HG03354 (cell line): ENCODE measurements at regions not wholly inside any gene's neighbourhood (a gene's known extent, or its start where the extent isn't known, plus 50 kb on each side); places are given as distances from the start of the nearest gene placed in this dataset.

Experiments used
- ATAC-seq: cut with Tn5 transposase; IDR thresholded peaks from one replicate; pipeline ENCODE4 v1.9.1; 2021; ENCODE audit warnings: mild to moderate bottlenecking; ENCODE audit not compliant: unreplicated experiment, poor library complexity, severe bottlenecking

- no peak for ATAC-seq
Observed at GRCh38 chr5:110179321-110179720, 489.6 kb downstream of the MAN2A1 start.

GRCh38 chr5:110194191-110194590 is 504.5 kb downstream of the MAN2A1 start:
- no peak for ATAC-seq

- ATAC-seq, result no peak
Observed at GRCh38 chr5:110195288-110195687, 505.6 kb downstream of the MAN2A1 start.

DNA sequence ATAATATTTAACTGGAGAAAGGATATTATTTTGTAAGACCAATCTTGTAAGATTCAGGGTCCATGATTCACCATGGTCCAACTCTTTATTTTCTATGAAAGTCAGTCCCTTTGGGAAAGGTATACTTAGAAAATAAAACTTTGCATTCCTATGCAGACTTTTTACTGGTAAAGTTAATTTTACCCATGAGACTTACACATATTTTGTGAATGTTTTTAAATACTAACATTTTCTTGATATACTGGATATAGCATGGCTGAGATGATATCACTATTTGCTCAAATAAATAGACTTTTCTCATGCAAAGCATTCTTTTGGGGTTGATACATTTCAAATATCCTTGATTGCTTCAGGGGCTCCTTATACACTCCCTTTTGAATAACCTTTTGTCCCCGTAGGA is 512.1 kb downstream of the MAN2A1 start:
- ATAC-seq, result no peak

DNA sequence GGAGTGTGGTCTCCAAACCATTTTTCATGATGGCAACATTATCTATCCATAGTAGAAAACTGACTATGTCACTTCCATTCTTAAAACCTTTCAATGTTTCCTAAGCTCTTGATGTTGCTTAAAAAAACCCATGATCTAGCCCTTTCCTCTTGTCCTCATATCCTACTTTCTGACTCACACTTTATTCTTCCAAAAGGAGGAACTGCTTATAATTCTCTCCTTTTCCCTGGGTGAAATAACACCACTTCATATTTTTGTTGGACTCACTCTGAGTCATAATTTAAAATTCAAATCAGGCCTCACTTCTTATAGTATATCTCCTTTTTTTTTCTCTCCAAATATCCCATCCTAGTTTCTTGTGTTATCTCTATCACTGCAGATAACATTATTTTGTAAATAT is 513.9 kb downstream of the MAN2A1 start:
- ATAC-seq, result no peak

- ATAC-seq, result no peak
Observed at GRCh38 chr5:110209401-110209800, 517.1 kb downstream of the TMEM232 start.

GRCh38 chr5:110218981-110219380 is 507.5 kb downstream of the TMEM232 start:
- no peak for ATAC-seq

DNA sequence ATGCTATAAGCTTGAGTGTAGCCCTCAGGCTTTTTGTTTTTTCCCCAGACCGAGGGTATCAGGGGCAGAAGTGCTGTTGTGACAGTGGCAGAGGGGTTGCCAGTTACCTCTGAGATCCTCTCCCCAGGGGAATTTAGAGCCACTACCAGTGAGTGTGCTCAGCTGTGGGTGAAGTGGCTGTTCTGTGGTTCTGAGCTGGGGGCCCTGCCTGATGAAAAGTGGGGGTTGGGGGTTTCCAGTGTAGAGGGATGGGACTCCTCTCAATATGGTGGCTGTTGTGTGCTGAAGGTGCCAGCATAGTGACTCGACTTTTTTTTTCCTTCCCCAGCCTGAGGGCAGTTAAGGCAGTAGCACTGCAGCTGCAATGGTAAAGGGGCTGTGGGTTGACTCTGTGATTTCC is 506.7 kb downstream of the TMEM232 start:
- ATAC-seq, result no peak

- no peak for ATAC-seq
Observed at GRCh38 chr5:110221036-110221435, 505.4 kb downstream of the TMEM232 start.

DNA sequence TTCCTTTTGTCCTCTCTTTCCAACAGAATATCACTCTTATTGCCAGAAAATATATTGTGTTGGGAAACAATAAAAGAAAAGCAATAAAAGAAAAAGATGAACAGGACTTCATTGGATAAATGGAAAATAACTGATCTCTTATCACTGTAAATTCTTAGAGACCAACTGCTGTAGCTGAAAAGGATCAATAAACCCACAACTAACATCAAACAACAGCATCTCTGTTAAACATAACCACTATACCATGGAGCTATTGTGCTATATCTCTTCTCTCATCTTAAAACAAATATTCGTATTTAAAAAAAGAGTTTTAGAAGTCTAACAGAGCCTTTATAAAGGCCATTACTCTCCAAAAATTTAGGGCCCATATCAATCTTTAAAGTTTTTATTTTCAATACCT is 502.4 kb downstream of the TMEM232 start:
- ATAC-seq, result no peak

DNA sequence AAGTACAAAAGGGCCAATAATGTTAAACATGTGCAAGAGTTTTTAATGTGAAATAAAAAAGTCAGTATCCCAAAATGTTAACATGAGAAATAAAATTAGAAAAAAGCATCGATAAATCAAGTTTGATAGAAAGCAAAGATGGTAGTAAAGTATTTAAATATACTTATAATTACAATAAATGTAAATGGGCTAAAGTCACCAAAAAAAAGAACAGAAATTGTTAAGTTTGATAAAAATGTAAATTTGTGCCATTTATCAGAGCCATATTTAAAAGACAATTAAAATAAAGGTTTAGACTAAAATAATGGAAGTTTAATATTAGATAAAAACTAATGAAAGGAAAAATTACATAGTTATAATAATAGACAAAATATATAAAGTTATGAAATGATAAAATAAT is 500.5 kb downstream of the TMEM232 start:
- ATAC-seq, result no peak

GRCh38 chr5:110239786-110240185 is 486.7 kb downstream of the TMEM232 start:
- no peak for ATAC-seq

- ATAC-seq, result no peak
Observed at GRCh38 chr5:110242950-110243349, 483.5 kb downstream of the TMEM232 start.

DNA sequence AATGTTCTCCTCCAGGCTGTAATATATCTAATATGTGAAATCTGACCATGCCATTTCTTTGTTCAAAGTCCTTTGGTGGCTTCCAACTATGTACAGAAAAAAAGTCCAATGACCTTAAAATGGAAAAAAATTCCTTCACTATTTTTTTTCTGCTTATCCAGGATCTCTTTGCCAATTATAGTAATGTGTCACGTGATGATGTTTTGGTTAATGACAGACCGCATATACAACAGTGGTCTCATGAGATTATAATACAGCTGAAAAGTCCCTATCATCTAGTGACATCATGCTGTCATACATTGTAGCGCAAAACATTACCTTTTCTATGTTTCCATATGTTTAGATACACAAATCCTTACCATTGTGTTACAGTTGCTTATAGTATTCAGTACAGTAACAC is 477.6 kb downstream of the TMEM232 start:
- no peak for ATAC-seq

DNA sequence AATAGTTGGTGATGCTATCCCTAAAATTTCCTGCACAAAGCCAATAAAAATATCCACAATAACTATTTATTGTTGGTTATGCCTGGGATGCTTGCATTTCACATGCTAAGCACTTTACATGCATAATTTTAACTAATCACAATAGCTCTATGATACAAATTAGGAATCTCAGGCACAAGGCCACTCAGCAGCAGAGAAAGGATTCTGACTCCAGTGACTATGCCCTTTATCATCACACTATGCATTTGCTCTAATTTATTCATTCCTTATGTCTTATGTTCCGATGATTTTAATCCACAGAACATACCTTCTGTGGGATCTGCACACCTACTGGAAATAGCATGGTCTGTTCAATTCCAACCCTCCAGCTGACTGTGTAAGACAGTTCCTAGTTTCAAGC is 476.1 kb downstream of the TMEM232 start:
- no peak for ATAC-seq

DNA sequence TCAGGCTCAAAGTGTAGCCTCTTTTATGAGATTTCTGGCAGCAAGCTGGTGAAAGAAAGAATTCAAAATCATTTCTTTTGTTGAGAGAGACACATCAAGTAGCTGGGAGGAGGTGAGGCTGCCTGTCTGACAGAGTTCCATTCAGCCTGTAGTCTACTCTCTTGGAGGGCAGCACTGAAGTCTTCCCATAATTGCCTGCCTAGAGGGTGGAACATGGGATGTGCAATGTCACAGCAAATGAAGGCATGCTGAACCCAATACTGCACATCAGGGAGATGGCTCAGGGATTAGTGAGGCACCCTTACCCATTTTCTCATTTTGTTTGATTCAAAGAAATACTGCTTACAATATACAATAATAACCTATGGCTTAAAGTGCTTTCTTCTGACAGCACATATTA is 475.7 kb downstream of the TMEM232 start:
- no peak for ATAC-seq

DNA sequence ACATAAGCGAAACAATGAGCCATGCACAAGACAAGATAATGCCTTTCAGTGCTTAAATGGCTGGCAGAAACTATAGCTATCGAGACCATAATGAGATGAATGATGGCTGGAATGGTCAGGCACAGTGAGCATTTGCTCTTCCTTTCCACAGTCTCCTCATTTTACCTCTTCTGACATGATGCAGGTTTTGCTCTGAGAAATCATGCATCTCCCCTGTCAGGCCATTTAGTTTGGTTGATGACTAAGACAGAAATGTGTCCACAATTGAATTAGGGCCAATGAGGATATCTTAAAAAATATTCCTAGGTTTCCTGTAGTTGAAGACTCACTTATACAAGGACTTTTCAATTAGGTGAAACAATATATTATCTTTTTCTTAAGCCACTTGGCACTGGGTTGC is 475.1 kb downstream of the TMEM232 start:
- ATAC-seq, result no peak

- ATAC-seq, result no peak
Observed at GRCh38 chr5:110255194-110255593, 471.3 kb downstream of the TMEM232 start.

DNA sequence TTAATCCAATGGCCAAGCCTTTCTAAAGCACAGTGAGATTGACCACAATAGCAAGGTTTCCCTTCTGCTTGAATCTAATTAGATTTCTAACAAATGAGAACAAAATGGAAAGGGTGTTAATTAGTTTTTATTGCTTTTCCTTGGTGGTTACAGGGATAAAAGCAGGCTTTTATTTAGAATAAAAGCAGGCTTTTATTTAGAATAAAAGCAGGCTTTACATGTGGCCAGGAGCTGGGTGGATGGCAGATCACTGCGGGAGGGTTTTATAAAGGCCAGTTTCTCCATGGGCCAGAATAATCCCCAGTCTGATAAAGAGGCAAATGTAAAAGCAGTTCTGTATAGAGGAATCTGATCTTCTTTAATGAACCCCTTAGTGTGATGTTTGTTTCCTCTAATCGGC is 470.2 kb downstream of the TMEM232 start:
- no peak for ATAC-seq

DNA sequence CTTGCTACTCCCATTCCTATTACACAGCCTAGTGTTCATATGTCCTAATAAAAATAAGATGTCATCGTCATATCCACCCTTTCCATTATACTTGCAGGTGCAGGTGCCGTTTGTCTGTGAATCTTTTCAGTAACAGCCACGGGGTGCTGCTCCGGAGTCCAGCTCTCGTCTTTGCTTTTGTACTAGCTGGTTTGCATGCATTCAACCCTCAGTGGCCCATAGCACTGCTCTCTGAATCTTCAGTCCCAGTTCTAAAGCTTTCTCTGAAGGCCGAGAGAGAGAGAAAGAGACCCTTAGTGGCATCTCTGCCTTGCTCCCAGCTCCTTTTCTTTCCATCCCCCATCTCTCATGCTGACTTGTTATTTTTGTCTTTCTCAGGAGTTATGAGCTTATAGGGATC is 468.5 kb downstream of the TMEM232 start:
- no peak for ATAC-seq

GRCh38 chr5:110258460-110259216 is 467.8 kb downstream of the TMEM232 start:
- no peak for ATAC-seq

- no peak for ATAC-seq
Observed at GRCh38 chr5:110262749-110263148, 463.7 kb downstream of the TMEM232 start.
